ENCODE measurements at regions not wholly inside any gene's neighbourhood (a gene's known extent, or its start where the extent isn't known, plus 50 kb on each side); places are given as distances from the start of the nearest gene placed in this dataset.

DNA sequence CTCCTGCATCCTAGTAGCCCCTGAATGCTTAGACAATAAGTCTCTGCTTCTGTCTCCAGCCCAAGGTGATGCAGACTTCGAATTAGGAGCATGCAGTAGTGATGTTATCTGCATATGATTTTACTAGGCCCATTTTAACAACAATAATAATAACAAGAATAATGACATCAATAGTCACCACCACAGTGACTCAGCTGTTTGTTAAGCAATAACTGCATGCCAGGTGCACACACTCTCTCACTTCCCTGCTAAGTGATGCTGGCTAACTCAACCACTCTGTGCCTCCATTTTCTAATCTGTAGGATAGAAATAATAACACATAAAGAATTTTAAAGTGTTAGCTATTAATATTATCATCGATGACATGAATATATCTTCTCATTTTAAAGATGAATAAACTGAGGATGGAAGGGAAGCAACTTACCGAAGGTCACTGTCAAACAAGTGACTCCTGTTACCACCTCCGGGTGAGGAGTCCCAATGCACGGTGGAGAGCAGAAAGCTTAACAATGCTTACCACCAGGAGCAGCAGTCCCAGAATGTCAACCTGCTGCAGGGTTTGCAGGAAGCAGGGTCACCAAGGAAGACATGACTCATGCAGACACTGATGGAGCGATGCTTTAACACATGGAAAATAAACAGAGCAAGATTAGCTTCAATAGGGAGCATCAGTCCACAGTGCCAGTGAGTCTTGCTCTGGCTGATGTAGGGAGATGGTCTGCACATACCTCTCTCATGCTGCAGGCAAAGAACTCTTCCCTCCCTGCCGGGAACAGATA is 290.2 kb downstream of the SPATA17 start:
- Mint-ChIP-seq H3K27ac (ENCODE audit: unreplicated experiment) (no peak overlapping the region), H3K27me3 (ENCODE audit: low read depth) (peaks cover 26% of the 10 kb centered on the region), H3K4me1 (ENCODE audit: low read depth) (no peaks in the 10 kb centered on the region), H3K4me3 (ENCODE audit: unreplicated experiment) (no peak overlapping the region), H3K9me3 (ENCODE audit: low read depth) (no peaks in the 10 kb centered on the region), H3K36me3 (ENCODE audit: low read depth) (no peaks in the 10 kb centered on the region)
- DNase-seq (ENCODE audit: low spot score): no peak
- TF ChIP-seq, protein P1, sequence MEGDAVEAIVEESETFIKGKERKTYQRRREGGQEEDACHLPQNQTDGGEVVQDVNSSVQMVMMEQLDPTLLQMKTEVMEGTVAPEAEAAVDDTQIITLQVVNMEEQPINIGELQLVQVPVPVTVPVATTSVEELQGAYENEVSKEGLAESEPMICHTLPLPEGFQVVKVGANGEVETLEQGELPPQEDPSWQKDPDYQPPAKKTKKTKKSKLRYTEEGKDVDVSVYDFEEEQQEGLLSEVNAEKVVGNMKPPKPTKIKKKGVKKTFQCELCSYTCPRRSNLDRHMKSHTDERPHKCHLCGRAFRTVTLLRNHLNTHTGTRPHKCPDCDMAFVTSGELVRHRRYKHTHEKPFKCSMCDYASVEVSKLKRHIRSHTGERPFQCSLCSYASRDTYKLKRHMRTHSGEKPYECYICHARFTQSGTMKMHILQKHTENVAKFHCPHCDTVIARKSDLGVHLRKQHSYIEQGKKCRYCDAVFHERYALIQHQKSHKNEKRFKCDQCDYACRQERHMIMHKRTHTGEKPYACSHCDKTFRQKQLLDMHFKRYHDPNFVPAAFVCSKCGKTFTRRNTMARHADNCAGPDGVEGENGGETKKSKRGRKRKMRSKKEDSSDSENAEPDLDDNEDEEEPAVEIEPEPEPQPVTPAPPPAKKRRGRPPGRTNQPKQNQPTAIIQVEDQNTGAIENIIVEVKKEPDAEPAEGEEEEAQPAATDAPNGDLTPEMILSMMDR (IDR thresholded peaks at IDR 0.05): no peak

DNA sequence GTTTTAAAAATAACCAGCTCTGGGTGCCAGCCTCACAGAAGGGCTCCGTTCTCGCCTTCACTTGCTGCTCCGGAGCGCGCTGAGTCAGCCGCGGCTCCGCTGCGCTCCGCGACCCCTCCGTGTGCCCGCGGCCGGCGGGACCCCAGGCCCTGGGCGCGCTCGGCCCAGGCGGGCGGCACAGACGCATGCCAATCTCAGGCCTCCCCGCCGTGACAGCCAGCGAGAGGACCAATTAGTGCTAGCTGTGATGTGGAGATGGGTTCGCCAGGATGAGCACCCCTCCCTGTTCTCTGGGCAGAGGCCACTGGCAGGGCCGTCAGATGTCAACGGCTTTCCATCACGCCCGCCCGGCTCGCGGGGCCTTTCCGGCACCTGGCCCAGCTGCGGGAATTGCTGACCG is 293.8 kb downstream of the SPATA17 start:
- TF ChIP-seq, protein P1 (IDR thresholded peaks at IDR 0.05): no peak
- Mint-ChIP-seq H3K36me3 (ENCODE audit: low read depth) (no peaks in the 10 kb centered on the region), H3K27me3 (ENCODE audit: low read depth) (peaks cover 28% of the 10 kb centered on the region), H3K9me3 (ENCODE audit: low read depth) (no peaks in the 10 kb centered on the region), H3K27ac (ENCODE audit: unreplicated experiment) (no peak overlapping the region), H3K4me3 (ENCODE audit: unreplicated experiment) (no peak overlapping the region), H3K4me1 (ENCODE audit: low read depth) (no peaks in the 10 kb centered on the region)
- no peak for DNase-seq (ENCODE audit: low spot score)

DNA sequence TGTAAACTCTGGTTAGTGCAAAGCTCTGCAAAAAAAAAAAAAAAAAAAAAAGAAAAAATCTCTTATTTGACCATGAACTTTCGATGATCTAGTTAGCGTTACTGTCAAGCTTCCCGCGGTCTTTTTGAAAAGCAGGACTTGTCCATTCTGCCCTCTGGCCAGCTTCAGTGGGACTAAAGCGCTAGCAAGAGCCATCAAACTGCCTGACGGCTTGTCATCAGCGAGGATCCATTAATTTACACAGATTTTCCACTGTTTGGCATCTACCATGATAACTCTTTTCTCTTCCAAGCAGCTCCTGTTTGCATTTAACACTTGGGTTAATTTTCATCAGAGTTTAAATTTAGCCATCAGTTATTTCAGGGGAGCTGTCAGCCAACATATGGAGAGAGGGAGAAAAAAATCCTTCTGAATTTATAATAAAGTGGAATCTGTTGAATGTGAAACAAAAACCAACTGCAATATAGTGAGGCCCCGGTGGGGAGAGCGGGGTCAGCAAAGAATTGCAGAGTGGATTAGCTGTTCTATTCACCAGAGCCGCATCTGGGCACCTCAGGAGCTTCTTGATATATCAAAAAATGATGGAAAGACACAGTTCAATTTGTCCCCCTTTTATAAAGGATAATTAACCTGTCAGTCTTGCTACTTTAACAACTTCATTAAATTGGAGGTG is 298.2 kb downstream of the SPATA17 start:
- Mint-ChIP-seq H3K27me3 (ENCODE audit: low read depth) (peaks cover 22% of the 10 kb centered on the region), H3K36me3 (ENCODE audit: low read depth) (no peaks in the 10 kb centered on the region), H3K4me1 (ENCODE audit: low read depth) (no peaks in the 10 kb centered on the region), H3K4me3 (ENCODE audit: unreplicated experiment) (peak overlapping the region; percentile 34), H3K9me3 (ENCODE audit: low read depth) (no peaks in the 10 kb centered on the region), H3K27ac (ENCODE audit: unreplicated experiment) (no peak overlapping the region)
- TF ChIP-seq, protein P1 (IDR thresholded peaks at IDR 0.05): no peak
- no peak for DNase-seq (ENCODE audit: low spot score)

DNA sequence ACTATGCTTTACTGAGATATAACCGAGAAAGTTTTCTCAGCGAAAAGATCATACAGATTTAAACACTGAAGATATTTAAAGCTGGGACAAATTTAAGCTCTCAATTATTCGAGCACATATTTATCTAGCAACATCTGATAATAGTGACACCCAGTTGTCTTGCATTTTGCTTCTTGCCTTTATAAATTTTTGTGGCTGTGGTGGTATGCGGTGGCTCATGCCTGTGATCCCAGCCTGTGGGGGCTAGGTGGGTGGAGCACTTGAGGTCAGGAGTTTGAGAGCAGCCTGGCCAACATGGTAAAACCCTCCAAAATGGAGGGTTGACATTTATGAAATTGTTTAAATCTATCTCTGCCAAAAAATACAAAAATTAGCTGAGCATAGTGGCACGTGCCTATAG is 312.2 kb downstream of the SPATA17 start:
- TF ChIP-seq, protein P1 (IDR thresholded peaks at IDR 0.05): no peak
- no peak overlapping the region for H3K27ac Mint-ChIP-seq (ENCODE audit: unreplicated experiment)
- no peak for DNase-seq (ENCODE audit: low spot score)
- no peaks in the 10 kb centered on the region for H3K4me1 Mint-ChIP-seq (ENCODE audit: low read depth)
- H3K36me3 Mint-ChIP-seq (ENCODE audit: low read depth): no peaks in the 10 kb centered on the region
- no peak overlapping the region for H3K4me3 Mint-ChIP-seq (ENCODE audit: unreplicated experiment)
- peaks cover 3% of the 10 kb centered on the region for H3K9me3 Mint-ChIP-seq (ENCODE audit: low read depth)
- peaks cover 24% of the 10 kb centered on the region for H3K27me3 Mint-ChIP-seq (ENCODE audit: low read depth)

DNA sequence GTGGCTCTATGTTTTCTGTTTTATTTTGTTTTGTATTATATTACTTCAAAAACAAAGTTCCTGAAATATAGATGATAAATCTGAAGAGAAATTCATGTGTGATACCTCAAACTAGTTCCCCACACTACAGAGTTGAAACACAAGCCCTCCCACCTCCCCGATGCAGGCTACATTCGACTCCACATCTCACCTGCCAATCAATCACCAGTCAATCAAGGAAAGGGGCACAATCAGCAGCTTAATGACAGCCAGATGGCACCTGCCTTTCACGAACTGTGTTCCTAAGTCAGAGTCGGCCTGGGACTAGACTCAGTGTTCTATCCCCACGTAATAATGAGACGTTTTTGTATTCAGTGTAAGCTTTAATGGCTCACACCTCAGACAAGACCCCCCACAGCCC is 313.4 kb downstream of the SPATA17 start:
- peaks cover 23% of the 10 kb centered on the region for H3K27me3 Mint-ChIP-seq (ENCODE audit: low read depth)
- H3K4me3 Mint-ChIP-seq (ENCODE audit: unreplicated experiment): no peak overlapping the region
- no peak overlapping the region for H3K27ac Mint-ChIP-seq (ENCODE audit: unreplicated experiment)
- TF ChIP-seq, protein P1 (IDR thresholded peaks at IDR 0.05): no peak
- no peaks in the 10 kb centered on the region for H3K4me1 Mint-ChIP-seq (ENCODE audit: low read depth)
- DNase-seq (ENCODE audit: low spot score): no peak
- H3K36me3 Mint-ChIP-seq (ENCODE audit: low read depth): no peaks in the 10 kb centered on the region
- peaks cover 3% of the 10 kb centered on the region for H3K9me3 Mint-ChIP-seq (ENCODE audit: low read depth)

Data from chondrocyte (in vitro differentiated cells).